ENCODE measurements at regions not wholly inside any gene's neighbourhood (a gene's known extent, or its start where the extent isn't known, plus 50 kb on each side); places are given as distances from the start of the nearest gene placed in this dataset.

GRCh38 chr12:73083736-73084135 lies 811.6 kb downstream of the TRHDE start:
- H3K27ac ChIP-seq = no peak overlapping the region
- TF ChIP-seq ZFX (IDR thresholded peaks at IDR 0.05; ENCODE audit: borderline replicate concordance) (no peak), CTCF (IDR thresholded peaks at IDR 0.05) (no peak)

- no peak overlapping the region for H3K27ac ChIP-seq
- TF ChIP-seq ZFX (IDR thresholded peaks at IDR 0.05; ENCODE audit: borderline replicate concordance) (no peak), CTCF (IDR thresholded peaks at IDR 0.05) (no peak)
Observed at GRCh38 chr12:73106296-73106695, 834.1 kb downstream of the TRHDE start.

GRCh38 chr12:73106896-73107295 lies 834.7 kb downstream of the TRHDE start:
- no peak overlapping the region for H3K27ac ChIP-seq
- no peak for TF ChIP-seq CTCF (IDR thresholded peaks at IDR 0.05)
- TF ChIP-seq ZFX (IDR thresholded peaks at IDR 0.05; ENCODE audit: borderline replicate concordance) = no peak

- no peak overlapping the region for H3K27ac ChIP-seq
- no peak for TF ChIP-seq CTCF (IDR thresholded peaks at IDR 0.05)
- no peak for TF ChIP-seq ZFX (IDR thresholded peaks at IDR 0.05; ENCODE audit: borderline replicate concordance)
Observed at GRCh38 chr12:73110816-73111215, 838.6 kb downstream of the TRHDE start.

GRCh38 chr12:73112035-73112816 lies 840.1 kb downstream of the TRHDE start:
- TF ChIP-seq ZFX (IDR thresholded peaks at IDR 0.05; ENCODE audit: borderline replicate concordance) (no peak), CTCF (IDR thresholded peaks at IDR 0.05) (no peak)

GRCh38 chr12:73124480-73124879 lies 852.3 kb downstream of the TRHDE start:
- TF ChIP-seq CTCF (IDR thresholded peaks at IDR 0.05) (no peak), ZFX (IDR thresholded peaks at IDR 0.05; ENCODE audit: borderline replicate concordance) (no peak)
- H3K27ac ChIP-seq = no peak overlapping the region

More at GRCh38 chr12:73112035-73112816, 840.1 kb downstream of the TRHDE start:
- no peak overlapping the region for H3K27ac ChIP-seq

- TF ChIP-seq CTCF (IDR thresholded peaks at IDR 0.05) (no peak), ZFX (IDR thresholded peaks at IDR 0.05; ENCODE audit: borderline replicate concordance) (no peak)
- no peak overlapping the region for H3K27ac ChIP-seq
Observed at GRCh38 chr12:73125148-73125547, 853.0 kb downstream of the TRHDE start.
